ENCODE measurements at regions not wholly inside any gene's neighbourhood (a gene's known extent, or its start where the extent isn't known, plus 50 kb on each side); places are given as distances from the start of the nearest gene placed in this dataset.
"Not testable (repeated sequence)": the region's sequence is repeated elsewhere in the genome, so short reads cannot be mapped to it uniquely, and the experiment has no call there.

GRCh38 chr6:144510859-144511258 lies 225.7 kb downstream of the UTRN start:
- H3K27ac ChIP-seq, result no peak overlapping the region
- TF ChIP-seq CTCF (IDR thresholded peaks at IDR 0.05), result no peak
- no peaks in the 10 kb centered on the region for H3K27me3 ChIP-seq
- ATAC-seq, result no peak
- DNase-seq, result no peak
- intact Hi-C loops (cut with DNase I), result no loop called here
- WGBS, 2 donors, result 91 to 96% methylated on average over 4 of the region's 4 CpGs
- FAIRE-seq, result no peak
- no peak overlapping the region for H3K4me3 ChIP-seq
- no peaks in the 10 kb centered on the region for H3K9me3 ChIP-seq
- peaks cover 0 to 20% (median 13%) of the 10 kb centered on the region in 3 donors for H3K36me3 ChIP-seq
- H3K4me1 ChIP-seq, result no peaks in the 10 kb centered on the region

DNA sequence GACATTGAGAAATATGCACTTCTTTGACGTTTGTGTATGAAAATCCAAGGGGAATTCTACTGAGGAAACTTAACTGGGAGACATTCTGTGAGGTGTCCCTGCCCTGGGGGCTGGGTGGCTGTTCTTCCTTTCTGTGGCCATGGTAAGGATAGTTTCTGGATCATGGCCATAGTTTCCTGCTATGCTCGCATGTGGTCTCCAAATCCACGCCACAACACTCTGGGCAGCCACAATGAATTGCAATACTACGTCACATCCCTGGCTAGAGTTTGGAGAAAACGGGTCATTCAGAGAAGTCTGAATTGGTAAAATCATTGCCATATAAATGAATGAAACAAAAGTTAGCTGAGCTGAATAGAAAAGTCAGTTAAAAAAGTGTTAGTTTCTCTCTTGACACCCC lies 230.6 kb downstream of the UTRN start:
- Histone ChIP-seq H3K4me3 (no peak overlapping the region), H3K4me1 (no peaks in the 10 kb centered on the region), H3K27ac (no peak overlapping the region), H3K9me3 (no peaks in the 10 kb centered on the region), H3K36me3 (peaks cover 2 to 42% (median 13%) of the 10 kb centered on the region in 3 donors), H3K27me3 (no peaks in the 10 kb centered on the region)
- ATAC-seq, result no peak
- TF ChIP-seq CTCF (IDR thresholded peaks at IDR 0.05), result no peak
- 84% methylated on average over 5 of the region's 5 CpGs for WGBS, 2 donors
- FAIRE-seq, result no peak
- no peak for DNase-seq
- intact Hi-C loops (cut with DNase I), result no loop called here

DNA sequence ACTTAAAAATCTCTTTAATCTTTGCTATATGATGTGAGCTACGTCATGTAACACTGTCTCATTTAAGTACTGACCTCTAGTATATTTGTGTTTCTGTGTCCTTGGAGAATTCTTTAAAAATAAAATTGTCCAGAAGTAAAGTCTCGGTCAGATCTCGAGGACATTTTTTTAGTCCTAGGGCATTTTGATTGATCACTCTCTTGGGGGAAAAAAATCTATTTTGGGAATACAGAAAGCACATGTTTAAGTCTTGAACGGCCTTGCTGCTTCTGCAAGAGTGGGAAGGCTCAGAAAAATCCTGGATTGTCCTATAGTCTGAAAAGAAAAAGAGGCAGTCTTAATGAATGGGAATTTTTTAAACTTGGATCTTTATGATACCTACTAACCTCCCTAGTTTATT lies 234.3 kb downstream of the UTRN start:
- no peak for FAIRE-seq
- no peak for TF ChIP-seq CTCF (IDR thresholded peaks at IDR 0.05)
- H3K27me3 ChIP-seq, result no peaks in the 10 kb centered on the region
- H3K36me3 ChIP-seq, result peaks cover 2 to 56% (median 7%) of the 10 kb centered on the region in 3 donors
- no peak for DNase-seq
- WGBS, 2 donors, result 67 to 75% methylated on average over 4 of the region's 4 CpGs
- H3K27ac ChIP-seq, result no peak overlapping the region
- intact Hi-C loops (cut with DNase I), result no loop called here
- H3K4me3 ChIP-seq, result no peak overlapping the region
- H3K9me3 ChIP-seq, result no peaks in the 10 kb centered on the region
- no peak for ATAC-seq
- H3K4me1 ChIP-seq, result no peaks in the 10 kb centered on the region

GRCh38 chr6:144528743-144529425 lies 243.7 kb downstream of the UTRN start:
- no peak for ATAC-seq
- intact Hi-C loops (cut with DNase I), result no loop called here
- H3K4me1 ChIP-seq, result no peaks in the 10 kb centered on the region
- H3K36me3 ChIP-seq, result peaks cover 0 to 18% (median 4%) of the 10 kb centered on the region in 3 donors
- WGBS, 2 donors, result 94% methylated on average over 9 of the region's 9 CpGs
- no peak overlapping the region for H3K27ac ChIP-seq
- FAIRE-seq, result no peak
- H3K4me3 ChIP-seq, result no peak overlapping the region
- no peak for TF ChIP-seq CTCF (IDR thresholded peaks at IDR 0.05)
- no peak for DNase-seq
- H3K9me3 ChIP-seq, result peaks cover 0 to 2% (median 0%) of the 10 kb centered on the region in 4 donors
- H3K27me3 ChIP-seq, result no peaks in the 10 kb centered on the region

DNA sequence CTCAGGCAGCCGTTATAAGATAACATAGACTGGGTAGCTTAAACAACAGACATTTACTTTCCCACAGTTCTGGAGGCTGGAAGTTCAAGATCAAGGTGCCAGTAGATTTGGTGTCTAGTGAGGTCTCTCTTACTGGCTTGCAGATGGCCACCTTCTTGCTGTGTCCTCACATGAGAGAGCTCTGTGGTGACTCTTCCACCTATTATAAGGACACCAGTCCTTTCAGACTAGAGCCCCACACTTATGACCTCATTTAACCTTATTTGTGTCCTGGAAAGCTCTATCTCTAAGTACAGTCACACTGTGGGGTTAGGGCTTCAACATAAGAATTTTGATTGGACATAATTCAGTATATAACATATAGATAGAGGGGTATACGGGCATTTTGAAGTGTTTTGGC lies 245.0 kb downstream of the UTRN start:
- no peaks in the 10 kb centered on the region for H3K4me1 ChIP-seq
- no peak for DNase-seq
- FAIRE-seq, result no peak
- intact Hi-C loops (cut with DNase I), result no loop called here
- no peak for TF ChIP-seq CTCF (IDR thresholded peaks at IDR 0.05)
- ATAC-seq, result no peak
- peaks cover 0 to 13% (median 4%) of the 10 kb centered on the region in 3 donors for H3K36me3 ChIP-seq
- no peak overlapping the region for H3K27ac ChIP-seq
- 62 to 72% methylated on average over 2 of the region's 2 CpGs for WGBS, 2 donors
- H3K27me3 ChIP-seq, result no peaks in the 10 kb centered on the region
- no peak overlapping the region for H3K4me3 ChIP-seq
- peaks cover 0 to 2% (median 0%) of the 10 kb centered on the region in 4 donors for H3K9me3 ChIP-seq

- intact Hi-C loops (cut with DNase I); H3K9me3 ChIP-seq; ATAC-seq; H3K4me1 ChIP-seq; H3K36me3 ChIP-seq; H3K4me3 ChIP-seq; H3K27me3 ChIP-seq; FAIRE-seq; H3K27ac ChIP-seq; DNase-seq: not testable (repeated sequence)
- WGBS, 2 donors, result 93 to 96% methylated on average over 3 of the region's 3 CpGs
These were observed 247.1 kb downstream of the UTRN start for GRCh38 chr6:144532238-144532637.
